ENCODE measurements at regions not wholly inside any gene's neighbourhood (a gene's known extent, or its start where the extent isn't known, plus 50 kb on each side); places are given as distances from the start of the nearest gene placed in this dataset.

DNA sequence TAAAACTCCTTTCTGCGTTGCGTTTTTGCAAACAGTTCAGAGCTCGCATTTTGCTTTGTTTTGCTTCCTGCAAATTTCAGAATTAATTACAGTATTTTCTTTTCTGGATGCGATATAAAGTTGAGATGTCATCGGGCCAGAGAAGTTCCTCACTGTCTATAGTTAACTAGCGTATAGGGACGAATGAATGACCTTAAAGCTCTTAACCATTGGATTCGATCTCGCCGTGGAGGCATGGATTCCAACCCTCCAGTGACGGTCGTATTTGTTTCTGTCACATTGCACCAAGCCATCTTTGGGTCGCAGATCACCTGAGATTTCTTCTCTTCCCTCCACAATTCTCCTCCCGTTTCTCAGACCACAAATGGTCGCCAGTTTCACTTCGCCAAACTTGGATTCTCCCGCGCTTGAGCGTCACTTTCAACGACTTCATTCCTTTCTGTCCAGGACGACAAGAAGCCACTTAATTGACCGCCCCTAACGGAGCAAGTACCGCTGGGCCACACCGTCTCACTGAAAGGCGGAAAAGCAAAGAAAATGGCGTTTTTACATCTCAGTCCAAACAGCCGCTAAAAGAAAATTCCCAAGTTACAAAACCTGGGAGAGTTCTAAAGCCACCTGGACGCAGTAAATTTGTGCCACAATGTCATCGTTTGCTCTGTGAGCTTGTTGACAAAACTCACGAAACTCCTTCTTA lies 85.3 kb upstream of the ZNF184 start:
- TF ChIP-seq EHMT2 (IDR thresholded peaks at IDR 0.05; ENCODE audit: low read depth) (no peak), ESRRA (IDR thresholded peaks at IDR 0.05; ENCODE audit: borderline replicate concordance, low read length) (no peak), CHD2 (IDR thresholded peaks at IDR 0.05; ENCODE audit: low read length, partially characterized antibody) (no peak), CHD4 (IDR thresholded peaks at IDR 0.05; ENCODE audit: borderline replicate concordance) (no peak), BHLHE40 (IDR thresholded peaks at IDR 0.05; ENCODE audit: low read depth, low read length) (no peak)
- TF ChIP-seq, protein P1, sequence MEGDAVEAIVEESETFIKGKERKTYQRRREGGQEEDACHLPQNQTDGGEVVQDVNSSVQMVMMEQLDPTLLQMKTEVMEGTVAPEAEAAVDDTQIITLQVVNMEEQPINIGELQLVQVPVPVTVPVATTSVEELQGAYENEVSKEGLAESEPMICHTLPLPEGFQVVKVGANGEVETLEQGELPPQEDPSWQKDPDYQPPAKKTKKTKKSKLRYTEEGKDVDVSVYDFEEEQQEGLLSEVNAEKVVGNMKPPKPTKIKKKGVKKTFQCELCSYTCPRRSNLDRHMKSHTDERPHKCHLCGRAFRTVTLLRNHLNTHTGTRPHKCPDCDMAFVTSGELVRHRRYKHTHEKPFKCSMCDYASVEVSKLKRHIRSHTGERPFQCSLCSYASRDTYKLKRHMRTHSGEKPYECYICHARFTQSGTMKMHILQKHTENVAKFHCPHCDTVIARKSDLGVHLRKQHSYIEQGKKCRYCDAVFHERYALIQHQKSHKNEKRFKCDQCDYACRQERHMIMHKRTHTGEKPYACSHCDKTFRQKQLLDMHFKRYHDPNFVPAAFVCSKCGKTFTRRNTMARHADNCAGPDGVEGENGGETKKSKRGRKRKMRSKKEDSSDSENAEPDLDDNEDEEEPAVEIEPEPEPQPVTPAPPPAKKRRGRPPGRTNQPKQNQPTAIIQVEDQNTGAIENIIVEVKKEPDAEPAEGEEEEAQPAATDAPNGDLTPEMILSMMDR (IDR thresholded peaks at IDR 0.05), result no peak
- TF ChIP-seq, protein P2, sequence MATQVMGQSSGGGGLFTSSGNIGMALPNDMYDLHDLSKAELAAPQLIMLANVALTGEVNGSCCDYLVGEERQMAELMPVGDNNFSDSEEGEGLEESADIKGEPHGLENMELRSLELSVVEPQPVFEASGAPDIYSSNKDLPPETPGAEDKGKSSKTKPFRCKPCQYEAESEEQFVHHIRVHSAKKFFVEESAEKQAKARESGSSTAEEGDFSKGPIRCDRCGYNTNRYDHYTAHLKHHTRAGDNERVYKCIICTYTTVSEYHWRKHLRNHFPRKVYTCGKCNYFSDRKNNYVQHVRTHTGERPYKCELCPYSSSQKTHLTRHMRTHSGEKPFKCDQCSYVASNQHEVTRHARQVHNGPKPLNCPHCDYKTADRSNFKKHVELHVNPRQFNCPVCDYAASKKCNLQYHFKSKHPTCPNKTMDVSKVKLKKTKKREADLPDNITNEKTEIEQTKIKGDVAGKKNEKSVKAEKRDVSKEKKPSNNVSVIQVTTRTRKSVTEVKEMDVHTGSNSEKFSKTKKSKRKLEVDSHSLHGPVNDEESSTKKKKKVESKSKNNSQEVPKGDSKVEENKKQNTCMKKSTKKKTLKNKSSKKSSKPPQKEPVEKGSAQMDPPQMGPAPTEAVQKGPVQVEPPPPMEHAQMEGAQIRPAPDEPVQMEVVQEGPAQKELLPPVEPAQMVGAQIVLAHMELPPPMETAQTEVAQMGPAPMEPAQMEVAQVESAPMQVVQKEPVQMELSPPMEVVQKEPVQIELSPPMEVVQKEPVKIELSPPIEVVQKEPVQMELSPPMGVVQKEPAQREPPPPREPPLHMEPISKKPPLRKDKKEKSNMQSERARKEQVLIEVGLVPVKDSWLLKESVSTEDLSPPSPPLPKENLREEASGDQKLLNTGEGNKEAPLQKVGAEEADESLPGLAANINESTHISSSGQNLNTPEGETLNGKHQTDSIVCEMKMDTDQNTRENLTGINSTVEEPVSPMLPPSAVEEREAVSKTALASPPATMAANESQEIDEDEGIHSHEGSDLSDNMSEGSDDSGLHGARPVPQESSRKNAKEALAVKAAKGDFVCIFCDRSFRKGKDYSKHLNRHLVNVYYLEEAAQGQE (IDR thresholded peaks at IDR 0.05), result no peak
- TF ChIP-seq, protein P3, sequence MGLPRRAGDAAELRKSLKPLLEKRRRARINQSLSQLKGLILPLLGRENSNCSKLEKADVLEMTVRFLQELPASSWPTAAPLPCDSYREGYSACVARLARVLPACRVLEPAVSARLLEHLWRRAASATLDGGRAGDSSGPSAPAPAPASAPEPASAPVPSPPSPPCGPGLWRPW (IDR thresholded peaks at IDR 0.05), result no peak
- TF ChIP-seq, protein P4, sequence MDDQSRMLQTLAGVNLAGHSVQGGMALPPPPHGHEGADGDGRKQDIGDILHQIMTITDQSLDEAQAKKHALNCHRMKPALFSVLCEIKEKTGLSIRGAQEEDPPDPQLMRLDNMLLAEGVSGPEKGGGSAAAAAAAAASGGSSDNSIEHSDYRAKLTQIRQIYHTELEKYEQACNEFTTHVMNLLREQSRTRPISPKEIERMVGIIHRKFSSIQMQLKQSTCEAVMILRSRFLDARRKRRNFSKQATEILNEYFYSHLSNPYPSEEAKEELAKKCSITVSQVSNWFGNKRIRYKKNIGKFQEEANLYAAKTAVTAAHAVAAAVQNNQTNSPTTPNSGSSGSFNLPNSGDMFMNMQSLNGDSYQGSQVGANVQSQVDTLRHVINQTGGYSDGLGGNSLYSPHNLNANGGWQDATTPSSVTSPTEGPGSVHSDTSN (IDR thresholded peaks at IDR 0.05), result no peak
